SJSA1 (cell line): ENCODE measurements at regions not wholly inside any gene's neighbourhood (a gene's known extent, or its start where the extent isn't known, plus 50 kb on each side); places are given as distances from the start of the nearest gene placed in this dataset.

ENCODE experiments used
- DNase-seq, 2 experiments: peaks; one replicate each; pipeline ENCODE4 v3.0.0-alpha.2; 2015 to 2020; ENCODE audit warnings: low spot score in 2 of 2, low read depth in 1 of 2
- H3K27ac ChIP-seq: fragments of 250-450 bp; sonication (Bioruptor Pico); 2 replicates; pipeline ENCODE4 v1.5.1; 2020; ENCODE audit warnings: mild to moderate bottlenecking, moderate library complexity
- H3K27me3 ChIP-seq: fragments of 250-450 bp; sonication (Bioruptor Pico); replicated peaks from 2 replicates; pipeline ENCODE4 v1.5.1; 2020; ENCODE audit warnings: mild to moderate bottlenecking, moderate library complexity
- H3K36me3 ChIP-seq: fragments of 250-450 bp; sonication (Bioruptor Pico); 2 replicates; pipeline ENCODE4 v1.5.1; 2020; ENCODE audit warnings: mild to moderate bottlenecking
- H3K4me1 ChIP-seq: fragments of 250-450 bp; sonication (Bioruptor Pico); replicated peaks from 2 replicates; pipeline ENCODE4 v1.6.1; 2021; ENCODE audit warnings: mild to moderate bottlenecking
- H3K4me3 ChIP-seq: fragments of 250-450 bp; sonication (Bioruptor Pico); 2 replicates; pipeline ENCODE4 v1.5.1; 2020; ENCODE audit warnings: mild to moderate bottlenecking
- H3K9me3 ChIP-seq: fragments of 250-450 bp; sonication (Bioruptor Pico); replicated peaks from 2 replicates; pipeline ENCODE4 v1.5.1; 2020; ENCODE audit warnings: mild to moderate bottlenecking

GRCh38 chr3:162847511-162847910, 1350.9 kb downstream of the OTOL1 start:
- no peaks in the 10 kb centered on the region for H3K9me3 ChIP-seq
- H3K27me3 ChIP-seq = no peaks in the 10 kb centered on the region
- DNase-seq = no peak

DNA sequence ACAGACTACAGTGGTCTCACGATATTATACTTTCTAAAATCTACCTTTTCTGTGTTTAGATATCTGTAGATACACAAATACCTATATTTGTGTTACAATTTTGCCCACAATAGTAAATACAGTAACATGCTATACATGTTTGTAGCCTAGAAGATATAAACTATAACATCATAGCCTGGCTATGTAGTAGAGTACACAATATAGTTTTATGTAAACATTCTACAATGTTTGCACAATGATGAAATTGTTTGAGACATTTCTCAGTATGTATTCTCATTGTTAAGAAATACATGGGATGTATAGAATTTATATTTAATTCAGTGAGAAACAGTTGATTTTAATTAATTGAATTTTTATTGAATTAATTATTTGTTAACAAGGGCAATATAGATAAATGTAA, 1367.0 kb downstream of the OTOL1 start:
- no peak for DNase-seq
- Histone ChIP-seq H3K27ac (no peak overlapping the region), H3K4me3 (no peak overlapping the region), H3K36me3 (no peaks in the 10 kb centered on the region), H3K4me1 (no peaks in the 10 kb centered on the region), H3K9me3 (no peaks in the 10 kb centered on the region), H3K27me3 (no peaks in the 10 kb centered on the region)

More at GRCh38 chr3:162847511-162847910, 1350.9 kb downstream of the OTOL1 start:
- no peak overlapping the region for H3K27ac ChIP-seq
- no peak overlapping the region for H3K4me3 ChIP-seq
- H3K4me1 ChIP-seq = no peaks in the 10 kb centered on the region
- H3K36me3 ChIP-seq = no peaks in the 10 kb centered on the region

- no peak for DNase-seq
- H3K27me3 ChIP-seq = no peaks in the 10 kb centered on the region
- no peak overlapping the region for H3K4me3 ChIP-seq
- H3K9me3 ChIP-seq = no peaks in the 10 kb centered on the region
- no peaks in the 10 kb centered on the region for H3K36me3 ChIP-seq
- no peak overlapping the region for H3K27ac ChIP-seq
- H3K4me1 ChIP-seq = no peaks in the 10 kb centered on the region
These were observed 1368.9 kb downstream of the OTOL1 start for GRCh38 chr3:162865466-162865865.

DNA sequence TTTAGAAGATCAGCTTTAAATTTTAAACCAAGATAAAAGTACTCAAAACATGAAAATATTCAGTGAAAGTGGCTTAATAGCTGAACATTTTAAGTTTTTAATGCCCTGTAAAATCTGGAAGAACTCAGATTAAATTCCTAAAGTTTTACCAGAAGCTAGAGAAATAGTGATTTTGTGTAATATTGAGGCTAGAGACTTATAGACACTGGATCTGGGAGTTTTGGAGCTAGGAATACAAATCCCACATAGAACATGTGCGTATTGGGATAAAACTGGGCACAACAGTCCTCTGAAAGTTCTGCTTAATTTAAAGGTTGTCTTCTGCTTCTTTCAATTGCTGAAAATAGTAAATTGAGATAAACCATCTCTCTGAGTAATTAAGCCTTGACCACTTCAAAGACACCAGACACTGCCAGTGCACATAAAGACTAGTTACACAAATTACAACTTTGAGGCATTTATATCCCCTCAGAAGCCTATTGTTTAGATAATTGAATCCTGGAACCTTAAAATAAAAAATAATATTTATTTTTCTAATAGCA, 1382.5 kb downstream of the OTOL1 start:
- no peaks in the 10 kb centered on the region for H3K27me3 ChIP-seq
- no peaks in the 10 kb centered on the region for H3K36me3 ChIP-seq
- DNase-seq = no peak
- no peaks in the 10 kb centered on the region for H3K9me3 ChIP-seq
- H3K4me3 ChIP-seq = no peak overlapping the region
- H3K27ac ChIP-seq = no peak overlapping the region
- H3K4me1 ChIP-seq = no peaks in the 10 kb centered on the region

DNA sequence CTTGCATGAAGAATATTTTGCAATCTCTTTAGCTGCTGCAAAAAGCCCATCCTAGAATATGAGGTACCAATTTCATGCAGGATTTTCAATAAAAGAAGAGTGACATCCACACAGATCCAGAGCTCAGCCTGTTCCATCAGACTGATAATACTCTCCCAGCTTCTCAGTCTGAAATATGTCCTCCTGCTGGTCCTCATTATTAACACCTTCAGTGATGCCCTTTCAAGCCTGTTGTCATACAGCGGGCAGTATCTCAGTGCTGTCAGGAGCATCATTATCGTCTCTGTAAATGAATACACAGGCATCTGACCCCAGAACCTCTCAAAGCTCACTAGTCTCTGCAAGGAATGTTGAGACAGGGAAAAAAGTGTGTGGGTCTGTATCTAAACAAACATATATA, 1387.8 kb downstream of the OTOL1 start:
- Histone ChIP-seq H3K27ac (no peak overlapping the region), H3K4me1 (no peaks in the 10 kb centered on the region), H3K36me3 (no peaks in the 10 kb centered on the region), H3K9me3 (no peaks in the 10 kb centered on the region), H3K27me3 (no peaks in the 10 kb centered on the region), H3K4me3 (no peak overlapping the region)
- no peak for DNase-seq

DNA sequence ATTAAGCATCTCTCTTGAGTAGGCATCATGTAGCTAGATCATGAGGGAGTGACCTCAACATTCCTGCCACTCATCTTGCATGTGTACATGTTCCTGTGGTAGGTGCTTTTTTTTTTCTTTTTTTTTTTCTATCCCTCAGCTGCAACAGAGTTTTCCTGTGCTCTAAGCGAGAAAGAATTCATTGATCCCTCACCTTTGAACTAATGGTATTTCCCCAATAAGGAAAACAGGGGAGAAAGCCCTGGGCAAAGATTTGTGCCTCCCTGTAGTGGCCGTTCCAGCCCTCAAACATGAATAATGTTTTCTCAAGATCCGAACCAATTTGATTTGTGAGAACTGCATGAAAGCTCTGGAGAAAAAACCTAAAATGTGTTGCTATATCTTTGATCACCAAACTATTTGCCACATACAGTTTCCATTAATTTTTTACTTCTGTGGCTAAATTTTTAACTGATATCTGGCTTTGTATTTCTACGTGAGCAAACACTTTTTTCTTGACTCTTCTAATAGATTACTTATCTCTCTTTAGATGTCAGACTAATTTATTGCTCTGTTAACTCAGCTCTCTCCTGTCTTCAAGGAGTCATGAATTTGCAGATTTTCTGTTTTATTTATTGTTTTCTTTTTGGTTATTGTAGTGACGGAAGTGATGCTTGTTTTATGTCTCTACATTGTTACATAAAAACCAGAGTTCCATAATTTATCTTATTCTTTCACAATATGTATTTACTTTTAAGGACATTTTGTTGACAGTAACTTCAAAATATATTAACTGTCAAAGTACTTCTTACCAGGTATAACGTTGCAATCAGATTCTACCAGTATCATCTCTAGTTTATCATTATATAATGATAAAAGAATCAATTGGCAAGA, 1396.5 kb downstream of the OTOL1 start:
- no peak for DNase-seq
- no peak overlapping the region for H3K4me3 ChIP-seq

GRCh38 chr3:162897291-162897690, 1400.7 kb downstream of the OTOL1 start:
- DNase-seq = no peak

More for the DNA sequence above, 1396.5 kb downstream of the OTOL1 start:
- Histone ChIP-seq H3K27ac (no peak overlapping the region), H3K4me1 (no peaks in the 10 kb centered on the region), H3K9me3 (no peaks in the 10 kb centered on the region), H3K36me3 (no peaks in the 10 kb centered on the region), H3K27me3 (no peaks in the 10 kb centered on the region)

DNA sequence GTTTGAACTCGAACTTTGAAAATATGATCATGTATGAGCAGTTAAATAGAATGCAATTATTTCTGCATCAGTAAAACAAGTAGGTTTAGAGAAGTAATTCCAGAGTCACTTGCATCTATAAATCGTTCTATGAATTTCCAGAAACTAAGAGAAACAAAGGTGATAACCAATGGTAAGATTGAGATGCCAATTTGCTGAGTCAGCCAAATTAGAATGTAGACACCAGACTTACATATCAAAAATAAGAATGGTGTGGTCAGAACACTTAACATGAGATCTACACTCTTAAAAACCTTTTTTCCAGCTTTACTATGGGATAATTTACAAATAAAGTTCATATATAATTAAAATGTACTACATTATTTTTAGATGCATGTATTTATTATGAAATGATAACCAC, 1435.9 kb downstream of the OTOL1 start:
- Histone ChIP-seq H3K9me3 (no peaks in the 10 kb centered on the region), H3K4me3 (no peak overlapping the region), H3K36me3 (no peaks in the 10 kb centered on the region), H3K27ac (no peak overlapping the region), H3K27me3 (no peaks in the 10 kb centered on the region), H3K4me1 (no peaks in the 10 kb centered on the region)
- DNase-seq = no peak

More at GRCh38 chr3:162897291-162897690, 1400.7 kb downstream of the OTOL1 start:
- no peak overlapping the region for H3K27ac ChIP-seq
- H3K36me3 ChIP-seq = no peaks in the 10 kb centered on the region
- no peak overlapping the region for H3K4me3 ChIP-seq
- no peaks in the 10 kb centered on the region for H3K27me3 ChIP-seq
- no peaks in the 10 kb centered on the region for H3K9me3 ChIP-seq
- H3K4me1 ChIP-seq = no peaks in the 10 kb centered on the region

DNA sequence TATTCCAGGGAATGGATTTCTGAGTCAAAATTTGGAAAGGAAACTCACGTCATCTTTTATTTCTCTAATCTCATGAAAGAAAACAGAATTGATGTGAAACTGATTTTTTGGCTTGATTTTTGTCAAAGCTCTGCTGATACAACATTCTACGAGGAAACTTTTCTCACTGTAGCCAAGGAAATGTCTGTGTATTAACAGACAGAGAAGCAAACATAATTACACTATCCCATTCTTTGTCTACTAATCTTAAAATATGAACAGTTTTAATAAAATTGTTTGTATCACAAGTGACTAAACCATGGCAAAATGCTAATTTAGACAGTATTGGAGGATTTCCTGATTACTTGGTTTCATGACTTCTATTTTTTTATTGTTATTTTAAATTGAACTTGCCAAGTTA, 1437.0 kb downstream of the OTOL1 start:
- Histone ChIP-seq H3K27ac (no peak overlapping the region), H3K4me1 (no peaks in the 10 kb centered on the region), H3K36me3 (no peaks in the 10 kb centered on the region), H3K9me3 (no peaks in the 10 kb centered on the region), H3K27me3 (no peaks in the 10 kb centered on the region), H3K4me3 (no peak overlapping the region)
- no peak for DNase-seq

DNA sequence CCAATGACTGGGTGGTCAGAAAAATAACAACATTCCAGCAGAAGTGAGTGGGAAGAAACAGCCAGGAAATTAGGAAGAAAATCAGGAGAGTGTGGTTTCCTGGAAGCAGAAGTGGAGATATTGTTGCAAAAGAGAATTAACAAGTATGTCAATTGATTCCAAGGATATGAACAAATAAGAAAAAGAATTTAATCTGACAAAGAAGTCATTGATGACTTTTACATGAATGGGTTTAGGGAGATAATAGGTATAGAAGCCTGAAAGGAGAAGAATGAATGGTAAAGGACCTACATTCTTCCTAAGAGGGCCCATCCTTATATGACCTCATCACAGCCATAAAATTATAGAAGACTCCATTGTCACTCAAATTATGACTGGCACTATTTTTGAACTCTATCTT, 1440.1 kb downstream of the OTOL1 start:
- Histone ChIP-seq H3K27me3 (no peaks in the 10 kb centered on the region), H3K4me3 (no peak overlapping the region)

GRCh38 chr3:162938083-162938482, 1441.5 kb downstream of the OTOL1 start:
- DNase-seq = no peak
- Histone ChIP-seq H3K27ac (no peak overlapping the region), H3K36me3 (no peaks in the 10 kb centered on the region), H3K4me1 (no peaks in the 10 kb centered on the region), H3K4me3 (no peak overlapping the region), H3K9me3 (no peaks in the 10 kb centered on the region), H3K27me3 (no peaks in the 10 kb centered on the region)

More for the DNA sequence above, 1440.1 kb downstream of the OTOL1 start:
- Histone ChIP-seq H3K9me3 (no peaks in the 10 kb centered on the region), H3K27ac (no peak overlapping the region), H3K4me1 (no peaks in the 10 kb centered on the region), H3K36me3 (no peaks in the 10 kb centered on the region)
- DNase-seq = no peak

GRCh38 chr3:162945626-162946025, 1449.0 kb downstream of the OTOL1 start:
- H3K4me1 ChIP-seq = no peaks in the 10 kb centered on the region
- DNase-seq = no peak
- H3K27ac ChIP-seq = no peak overlapping the region
- H3K4me3 ChIP-seq = no peak overlapping the region
- no peaks in the 10 kb centered on the region for H3K36me3 ChIP-seq
- H3K9me3 ChIP-seq = 0 out of 2 replicates have a peak, but pooled peaks cover 6% of the 10 kb centered on the region
- H3K27me3 ChIP-seq = no peaks in the 10 kb centered on the region

- Histone ChIP-seq H3K36me3 (no peaks in the 10 kb centered on the region), H3K9me3 (no peaks in the 10 kb centered on the region), H3K27ac (no peak overlapping the region), H3K4me1 (no peaks in the 10 kb centered on the region), H3K4me3 (no peak overlapping the region), H3K27me3 (no peaks in the 10 kb centered on the region)
- no peak for DNase-seq
These were observed 1460.1 kb downstream of the OTOL1 start for GRCh38 chr3:162956711-162957110.

GRCh38 chr3:162960269-162960668, 1463.7 kb downstream of the OTOL1 start:
- H3K4me3 ChIP-seq = no peak overlapping the region
- H3K27ac ChIP-seq = no peak overlapping the region
- no peaks in the 10 kb centered on the region for H3K9me3 ChIP-seq
- H3K36me3 ChIP-seq = no peaks in the 10 kb centered on the region
- H3K4me1 ChIP-seq = no peaks in the 10 kb centered on the region
- no peaks in the 10 kb centered on the region for H3K27me3 ChIP-seq
- DNase-seq = no peak
